NCI-H1105 treated with DMSO at 0.1 percent for 48 hours (cell line): ENCODE measurements at regions not wholly inside any gene's neighbourhood (a gene's known extent, or its start where the extent isn't known, plus 50 kb on each side); places are given as distances from the start of the nearest gene placed in this dataset.

Experiments
- DNase-seq: peaks from one replicate; lab custom pipeline; 2025; lab: John Stamatoyannopoulos, UW

- no peak for DNase-seq
Measured at GRCh38 chr17:68812876-68813584, 142.2 kb downstream of the ABCA8 start.

- DNase-seq, result no peak
Measured at GRCh38 chr17:68809148-68809547, 146.0 kb downstream of the ABCA8 start.

- no peak for DNase-seq
Measured at GRCh38 chr17:68807998-68808772, 147.0 kb downstream of the ABCA8 start.

GRCh38 chr17:68805609-68806008 is 149.6 kb downstream of the ABCA8 start:
- no peak for DNase-seq

- no peak for DNase-seq
Measured at GRCh38 chr17:68804777-68805520, 150.2 kb downstream of the ABCA8 start.

DNA sequence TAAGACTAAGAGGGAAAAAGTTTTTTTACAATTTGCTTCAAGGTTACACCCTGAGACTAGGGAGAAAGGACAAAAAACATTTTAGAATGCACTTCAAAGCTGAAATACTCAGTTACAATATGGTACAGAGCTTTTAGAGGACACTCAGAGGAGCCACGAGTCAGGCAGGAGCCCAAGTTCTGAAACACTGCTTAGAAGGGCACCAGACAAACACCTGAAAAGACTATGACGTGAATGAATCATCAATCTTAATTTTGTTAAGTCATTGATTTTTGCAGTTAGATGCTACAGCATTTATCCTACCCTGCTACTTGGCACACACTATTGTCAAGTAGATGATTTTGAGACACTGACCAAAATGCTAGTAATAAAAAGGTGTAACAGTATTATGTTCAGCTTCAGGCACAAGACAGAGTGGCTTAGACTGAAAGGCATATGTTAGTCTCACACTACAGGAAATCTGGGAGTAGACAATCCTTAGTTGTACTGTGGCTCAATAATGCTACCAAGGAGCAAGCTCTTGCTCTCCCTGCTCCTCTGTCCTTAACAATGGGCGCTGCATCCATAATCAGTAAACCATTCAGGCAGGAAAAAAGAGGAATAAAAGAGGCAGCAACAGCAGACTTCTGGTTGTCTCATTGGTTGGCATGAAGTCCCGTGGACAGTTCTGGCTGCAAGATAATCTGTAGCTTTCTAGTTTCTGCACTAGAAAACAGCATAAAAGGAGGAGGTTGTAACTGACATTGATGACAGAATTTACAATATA is 151.8 kb downstream of the ABCA8 start:
- DNase-seq, result no peak

GRCh38 chr17:68801335-68802247 is 153.6 kb downstream of the ABCA8 start:
- DNase-seq, result no peak

DNA sequence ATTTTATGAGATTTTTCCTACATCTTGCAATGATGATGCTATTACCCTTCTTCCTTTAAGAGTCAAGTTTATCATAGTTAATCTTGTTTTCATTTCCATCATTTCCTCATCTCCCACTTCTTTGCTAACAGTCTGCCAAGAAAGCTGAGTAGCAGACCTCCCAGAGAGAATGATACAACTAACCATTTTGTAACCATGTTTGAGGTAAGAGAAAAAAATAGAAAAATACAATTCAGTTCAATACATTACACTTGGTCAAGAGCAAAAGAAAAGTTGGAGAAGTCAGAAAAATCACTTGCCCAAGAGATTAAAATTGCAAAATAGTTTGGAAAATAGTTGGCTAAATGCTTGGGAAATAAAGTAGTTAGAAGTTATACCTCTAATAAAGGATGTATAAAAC is 154.4 kb downstream of the ABCA8 start:
- DNase-seq, result no peak

DNA sequence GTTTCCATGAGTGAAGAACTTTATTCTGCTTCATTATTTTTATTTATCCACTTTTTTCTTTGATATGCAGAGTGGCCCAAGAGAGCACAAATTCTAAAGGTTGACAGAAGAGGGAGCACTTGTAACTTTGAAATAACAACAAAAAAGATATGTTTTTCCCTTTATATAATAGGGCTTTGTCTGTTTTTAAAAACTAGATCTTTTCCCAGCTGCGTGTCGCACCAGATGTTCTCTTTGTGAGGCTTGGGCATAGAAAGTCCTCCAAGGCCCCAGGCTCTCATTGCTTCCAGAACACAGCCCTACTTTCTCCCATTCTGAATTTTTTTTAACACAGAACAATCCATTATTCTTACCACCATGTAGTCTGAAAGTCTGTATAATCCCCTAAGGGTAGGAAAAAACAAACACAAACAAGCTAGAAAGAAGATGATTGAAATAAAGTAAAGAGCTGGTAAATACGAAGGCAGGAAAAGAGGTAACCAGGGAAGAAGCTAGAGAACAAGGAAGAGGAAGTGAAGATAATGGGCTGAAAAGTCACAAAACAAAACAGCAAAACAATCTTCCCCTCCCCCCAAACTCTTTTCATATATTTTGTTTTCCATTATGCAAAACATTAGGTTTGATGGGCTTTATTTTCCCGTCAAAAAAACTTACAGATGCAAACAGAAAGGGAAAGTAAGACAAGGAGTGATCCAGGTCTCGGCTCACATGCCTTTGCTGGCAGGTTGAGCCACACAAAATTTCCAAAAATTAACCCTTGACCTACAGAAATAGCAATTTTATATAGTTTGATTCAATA is 160.4 kb downstream of the ABCA8 start:
- no peak for DNase-seq

GRCh38 chr17:68792873-68793272 is 162.3 kb downstream of the ABCA8 start:
- DNase-seq, result no peak

DNA sequence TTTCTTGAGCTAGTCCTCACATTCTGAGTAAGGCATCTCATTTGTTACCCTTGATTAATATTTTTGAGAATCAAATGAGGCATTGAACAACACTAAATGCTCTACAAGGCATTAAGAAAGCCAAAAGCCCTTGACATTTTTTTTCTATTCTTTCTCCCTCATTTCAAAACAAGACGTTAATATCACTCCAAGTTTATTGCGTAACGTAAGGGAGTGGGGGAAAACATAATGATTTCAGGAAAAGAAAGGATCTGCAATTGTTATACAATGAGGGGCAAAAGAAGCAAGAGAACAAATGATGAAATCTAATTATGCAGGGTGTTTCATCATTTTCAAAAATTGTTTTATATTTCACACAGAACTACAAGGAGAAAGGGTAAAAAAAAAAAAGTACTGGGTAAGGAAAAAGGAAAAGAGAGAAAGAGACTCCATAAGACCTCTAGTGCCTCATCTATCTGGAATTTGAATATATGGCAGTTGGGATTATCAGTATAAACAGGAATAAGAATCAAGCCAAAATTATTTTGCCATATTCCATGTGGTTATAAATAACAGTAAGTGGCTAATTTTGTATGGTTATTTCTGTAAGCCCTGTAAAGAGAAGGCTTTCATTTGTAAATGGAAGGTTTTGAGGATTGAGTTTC is 163.0 kb downstream of the ABCA8 start:
- DNase-seq, result no peak

DNA sequence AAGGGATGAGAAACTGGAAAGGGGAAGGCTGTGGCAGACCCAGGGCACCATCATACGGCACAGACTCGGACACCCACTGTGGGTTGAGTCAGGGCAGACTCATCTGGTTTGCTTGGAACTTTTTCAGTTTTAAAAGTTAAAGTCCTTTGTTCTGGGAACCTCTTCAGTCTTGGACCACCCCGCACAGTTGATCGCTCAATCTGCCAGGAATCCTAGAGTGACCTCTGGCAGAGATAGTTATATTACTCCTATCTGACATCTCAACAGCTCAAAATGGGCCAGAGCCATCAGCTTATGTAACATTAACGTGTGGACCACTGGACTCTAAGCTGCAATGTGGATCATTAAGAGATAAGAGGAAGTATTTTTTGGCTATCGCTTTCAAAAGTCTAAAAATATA is 164.3 kb downstream of the ABCA8 start:
- no peak for DNase-seq

GRCh38 chr17:68790492-68790891 is 164.7 kb downstream of the ABCA8 start:
- DNase-seq, result no peak

DNA sequence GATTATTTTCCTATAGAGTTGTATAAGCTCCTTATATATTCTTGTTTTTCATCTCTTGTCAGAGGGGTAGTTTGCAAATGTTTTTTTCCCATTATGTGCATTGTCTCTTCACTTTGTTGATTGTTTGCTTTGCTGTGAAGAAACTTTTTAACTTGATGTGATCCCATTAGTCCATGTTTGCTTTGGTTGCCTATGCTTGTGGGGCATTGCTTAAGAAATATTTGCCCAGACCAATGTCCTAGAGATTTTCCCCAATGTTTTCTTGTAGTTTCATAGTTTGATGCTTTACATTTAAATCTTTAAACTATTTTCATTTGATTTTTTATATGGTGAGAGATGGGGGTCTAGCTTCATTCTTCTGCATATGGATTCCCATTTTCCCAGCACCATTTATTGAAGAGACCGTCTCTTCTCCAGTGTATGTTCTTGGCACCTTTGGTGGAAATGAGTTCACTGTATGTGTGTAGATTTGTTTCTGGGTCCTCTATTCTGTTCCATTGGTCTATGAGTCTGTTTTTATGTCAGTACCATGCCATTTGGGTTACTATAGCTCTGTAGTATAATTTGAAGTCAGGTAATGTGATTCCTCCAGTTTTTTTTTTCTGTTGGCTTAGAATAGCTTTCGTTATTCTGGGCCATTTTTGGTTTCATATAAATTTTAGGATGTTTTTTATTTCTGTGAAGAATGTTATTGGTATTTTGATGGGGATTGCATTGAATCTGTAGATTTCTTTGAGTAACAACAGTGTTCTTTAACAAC is 165.8 kb downstream of the ABCA8 start:
- no peak for DNase-seq

GRCh38 chr17:68785565-68786486 is 169.4 kb downstream of the ABCA8 start:
- DNase-seq, result no peak

DNA sequence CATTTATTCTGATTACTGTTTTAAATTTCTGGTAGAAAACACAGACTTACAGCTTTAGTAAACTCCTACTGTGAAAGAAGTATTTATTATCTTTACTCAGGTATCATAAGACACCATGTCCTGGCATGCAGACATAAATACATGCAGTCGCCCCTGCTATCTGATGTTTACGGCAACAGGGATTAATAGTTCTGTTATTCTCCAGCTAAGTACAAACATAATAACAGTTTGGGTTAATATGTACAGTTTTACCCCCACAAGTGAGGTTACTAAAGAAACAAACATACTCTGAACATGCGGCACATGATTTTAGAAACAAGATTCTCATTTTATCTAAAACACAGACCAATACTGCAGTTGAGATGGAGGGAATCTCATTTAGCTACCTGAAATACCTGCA is 170.8 kb downstream of the ABCA8 start:
- DNase-seq, result no peak

GRCh38 chr17:68783861-68784260 is 171.3 kb downstream of the ABCA8 start:
- DNase-seq, result no peak

GRCh38 chr17:68782789-68783188 is 172.4 kb downstream of the ABCA8 start:
- DNase-seq, result no peak
